ENCODE measurements at regions not wholly inside any gene's neighbourhood (a gene's known extent, or its start where the extent isn't known, plus 50 kb on each side); places are given as distances from the start of the nearest gene placed in this dataset.

DNA sequence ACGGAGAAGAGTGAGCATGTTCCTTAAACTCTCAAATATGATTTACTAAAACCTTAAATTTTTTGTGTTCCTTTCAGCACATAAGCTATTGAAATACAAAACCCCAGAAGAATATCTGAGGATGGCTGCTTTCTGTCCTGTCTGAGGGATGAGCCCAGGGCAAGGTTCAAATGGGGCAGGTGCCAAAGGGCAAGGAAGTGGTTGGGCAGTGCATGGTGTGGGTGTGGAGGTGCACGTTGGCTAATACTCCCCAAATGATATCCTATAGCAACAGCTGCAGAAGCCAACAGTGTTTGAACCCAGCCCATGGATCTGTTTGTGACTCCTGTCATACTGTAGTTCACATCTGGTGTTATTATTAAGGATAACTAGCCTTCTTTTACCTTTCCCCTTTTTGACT, 183.0 kb downstream of the CDCA7 start:
- TF ChIP-seq, protein P1, sequence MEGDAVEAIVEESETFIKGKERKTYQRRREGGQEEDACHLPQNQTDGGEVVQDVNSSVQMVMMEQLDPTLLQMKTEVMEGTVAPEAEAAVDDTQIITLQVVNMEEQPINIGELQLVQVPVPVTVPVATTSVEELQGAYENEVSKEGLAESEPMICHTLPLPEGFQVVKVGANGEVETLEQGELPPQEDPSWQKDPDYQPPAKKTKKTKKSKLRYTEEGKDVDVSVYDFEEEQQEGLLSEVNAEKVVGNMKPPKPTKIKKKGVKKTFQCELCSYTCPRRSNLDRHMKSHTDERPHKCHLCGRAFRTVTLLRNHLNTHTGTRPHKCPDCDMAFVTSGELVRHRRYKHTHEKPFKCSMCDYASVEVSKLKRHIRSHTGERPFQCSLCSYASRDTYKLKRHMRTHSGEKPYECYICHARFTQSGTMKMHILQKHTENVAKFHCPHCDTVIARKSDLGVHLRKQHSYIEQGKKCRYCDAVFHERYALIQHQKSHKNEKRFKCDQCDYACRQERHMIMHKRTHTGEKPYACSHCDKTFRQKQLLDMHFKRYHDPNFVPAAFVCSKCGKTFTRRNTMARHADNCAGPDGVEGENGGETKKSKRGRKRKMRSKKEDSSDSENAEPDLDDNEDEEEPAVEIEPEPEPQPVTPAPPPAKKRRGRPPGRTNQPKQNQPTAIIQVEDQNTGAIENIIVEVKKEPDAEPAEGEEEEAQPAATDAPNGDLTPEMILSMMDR (conservative IDR thresholded peaks at IDR 0.05; ENCODE audit: low read depth): no peak
- CTCF ChIA-PET: no interaction called here
- no peak for DNase-seq (ENCODE audit: low spot score)
- H3K27ac ChIP-seq: no peak overlapping the region
- POLR2A ChIA-PET (ENCODE audit: low non-redundant PET): no interaction called here

DNA sequence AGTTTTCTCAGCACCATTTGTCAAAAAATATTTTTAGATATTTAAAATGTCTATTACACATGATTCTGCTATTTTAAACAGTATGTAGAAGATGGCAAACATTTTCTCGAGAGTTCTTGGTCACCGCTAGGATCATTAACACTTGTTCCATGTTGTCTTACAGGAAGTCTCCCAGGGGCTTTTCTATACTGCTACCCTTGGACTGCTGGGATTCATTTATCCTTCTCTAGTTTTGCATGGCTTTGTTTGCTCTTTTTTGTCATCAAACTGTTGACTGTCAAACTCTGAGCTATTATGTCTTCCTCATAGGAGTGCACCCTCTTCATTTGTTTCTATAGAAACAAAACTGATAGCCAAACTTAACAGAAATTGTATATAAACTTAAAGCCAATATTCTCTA, 184.9 kb downstream of the CDCA7 start:
- ChIA-PET CTCF (no interaction called here), POLR2A (ENCODE audit: low non-redundant PET) (no interaction called here)
- no peak overlapping the region for H3K27ac ChIP-seq
- no peak for DNase-seq (ENCODE audit: low spot score)
- TF ChIP-seq, protein P1 (conservative IDR thresholded peaks at IDR 0.05; ENCODE audit: low read depth): no peak

DNA sequence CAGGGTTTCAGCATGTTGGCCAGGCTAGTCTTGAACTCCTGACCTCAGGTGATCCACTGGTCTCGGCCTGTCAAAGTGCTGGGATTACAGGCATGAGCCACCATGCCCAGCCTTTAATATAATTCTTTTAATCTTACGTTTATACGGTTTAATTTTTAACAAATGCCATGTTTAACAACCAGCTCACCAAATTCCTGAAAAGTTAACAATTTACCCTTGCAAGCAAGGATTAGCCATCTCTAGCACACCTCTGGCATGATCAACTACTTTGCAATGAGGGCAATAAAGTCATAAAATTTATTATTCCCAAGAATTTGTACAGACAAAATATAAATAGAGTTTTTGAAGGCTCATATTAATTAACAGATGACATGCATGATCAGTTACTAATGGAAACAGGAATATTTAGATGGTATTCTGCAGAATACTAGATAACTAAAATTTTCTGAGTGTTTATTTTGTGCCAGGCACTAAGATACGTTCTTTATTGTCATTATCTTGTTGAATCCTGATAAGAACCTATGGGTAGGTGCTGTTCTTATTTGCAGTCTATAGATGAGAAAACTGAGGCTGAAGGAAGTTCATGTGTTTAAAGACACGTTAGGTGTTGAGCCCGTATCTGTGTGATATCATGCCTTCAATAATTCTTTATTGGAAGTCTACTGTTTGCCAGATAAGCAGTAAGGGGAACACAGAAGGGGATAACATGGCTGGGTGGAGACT, 190.1 kb downstream of the CDCA7 start:
- TF ChIP-seq, protein P1 (conservative IDR thresholded peaks at IDR 0.05; ENCODE audit: low read depth): no peak
- CTCF ChIA-PET: no interaction called here
- DNase-seq (ENCODE audit: low spot score): no peak
- POLR2A ChIA-PET (ENCODE audit: low non-redundant PET): no interaction called here
- no peak overlapping the region for H3K27ac ChIP-seq

DNA sequence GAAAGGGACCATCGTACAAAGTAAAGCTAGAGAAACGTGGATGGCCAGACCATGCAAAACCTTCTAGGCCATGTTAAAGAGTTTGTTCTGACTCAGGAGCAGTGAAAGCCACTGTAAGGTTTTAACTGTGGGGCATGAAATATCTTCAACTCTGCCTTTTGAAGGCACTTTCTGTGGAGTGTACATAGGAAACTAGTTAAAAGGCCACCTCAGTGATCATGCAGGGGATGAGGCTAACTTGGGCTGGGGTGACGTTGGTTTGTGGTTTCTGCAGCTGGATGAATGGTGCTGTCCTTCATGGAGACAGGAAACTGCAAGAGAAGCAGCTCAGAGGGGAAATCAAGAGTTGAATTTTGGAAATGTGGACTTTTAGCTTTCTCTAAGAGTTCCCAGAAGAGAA, 190.7 kb downstream of the CDCA7 start:
- TF ChIP-seq, protein P1 (conservative IDR thresholded peaks at IDR 0.05; ENCODE audit: low read depth): no peak
- ChIA-PET CTCF (no interaction called here), POLR2A (ENCODE audit: low non-redundant PET) (no interaction called here)
- H3K27ac ChIP-seq: no peak overlapping the region
- no peak for DNase-seq (ENCODE audit: low spot score)

DNA sequence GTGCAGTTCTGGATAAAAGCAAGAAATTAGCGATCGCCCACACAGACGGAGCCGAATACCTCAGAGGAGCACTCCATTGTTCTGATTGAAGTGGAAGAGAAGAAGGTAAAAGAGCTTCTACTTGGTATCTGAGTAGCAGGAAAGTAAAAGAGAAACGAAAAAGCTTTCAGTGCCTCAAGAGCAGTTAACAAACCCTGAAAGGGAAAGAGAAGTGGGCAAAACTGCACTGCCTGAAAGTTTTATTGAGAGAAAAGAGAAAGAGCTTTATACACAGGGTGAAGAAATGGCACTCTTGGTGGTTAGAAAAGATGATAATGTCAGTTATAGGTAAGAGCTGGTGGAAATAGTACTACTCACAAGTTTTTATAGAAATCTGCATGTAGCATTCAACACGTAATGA, 192.8 kb downstream of the CDCA7 start:
- CTCF ChIA-PET: interaction anchor here (0.6 to 0.7 kb wide), 2 partner anchors 26 to 593 kb away, joined by 4 to 5 read pairs; no protein-coding TSS in a partner anchor
- POLR2A ChIA-PET (ENCODE audit: low non-redundant PET): no interaction called here
- no peak for DNase-seq (ENCODE audit: low spot score)
- H3K27ac ChIP-seq: no peak overlapping the region
- TF ChIP-seq, protein P1 (conservative IDR thresholded peaks at IDR 0.05; ENCODE audit: low read depth): no peak

DNA sequence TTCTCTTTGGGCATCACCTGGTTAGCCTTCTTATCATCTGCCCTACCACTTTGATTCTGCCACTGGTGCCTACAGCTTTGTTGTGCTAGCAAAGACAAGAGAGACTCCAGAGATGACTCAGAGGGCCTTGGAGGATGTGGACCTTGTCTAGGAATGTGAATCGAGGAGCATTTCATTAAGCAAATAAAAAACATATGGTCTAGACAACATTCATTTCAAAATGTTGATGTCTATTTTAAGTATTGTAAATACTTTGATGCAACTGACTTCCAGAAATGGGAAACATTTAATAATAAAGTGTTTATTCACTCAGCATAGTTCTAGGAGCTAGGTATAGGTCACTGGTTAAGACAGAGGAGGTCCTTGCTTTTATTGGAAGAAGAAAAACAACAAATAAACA, 195.5 kb downstream of the CDCA7 start:
- CTCF ChIA-PET: no interaction called here
- POLR2A ChIA-PET (ENCODE audit: low non-redundant PET): no interaction called here
- TF ChIP-seq, protein P1 (conservative IDR thresholded peaks at IDR 0.05; ENCODE audit: low read depth): no peak
- no peak overlapping the region for H3K27ac ChIP-seq
- DNase-seq (ENCODE audit: low spot score): no peak
